ENCODE measurements at regions not wholly inside any gene's neighbourhood (a gene's known extent, or its start where the extent isn't known, plus 50 kb on each side); places are given as distances from the start of the nearest gene placed in this dataset.

DNA sequence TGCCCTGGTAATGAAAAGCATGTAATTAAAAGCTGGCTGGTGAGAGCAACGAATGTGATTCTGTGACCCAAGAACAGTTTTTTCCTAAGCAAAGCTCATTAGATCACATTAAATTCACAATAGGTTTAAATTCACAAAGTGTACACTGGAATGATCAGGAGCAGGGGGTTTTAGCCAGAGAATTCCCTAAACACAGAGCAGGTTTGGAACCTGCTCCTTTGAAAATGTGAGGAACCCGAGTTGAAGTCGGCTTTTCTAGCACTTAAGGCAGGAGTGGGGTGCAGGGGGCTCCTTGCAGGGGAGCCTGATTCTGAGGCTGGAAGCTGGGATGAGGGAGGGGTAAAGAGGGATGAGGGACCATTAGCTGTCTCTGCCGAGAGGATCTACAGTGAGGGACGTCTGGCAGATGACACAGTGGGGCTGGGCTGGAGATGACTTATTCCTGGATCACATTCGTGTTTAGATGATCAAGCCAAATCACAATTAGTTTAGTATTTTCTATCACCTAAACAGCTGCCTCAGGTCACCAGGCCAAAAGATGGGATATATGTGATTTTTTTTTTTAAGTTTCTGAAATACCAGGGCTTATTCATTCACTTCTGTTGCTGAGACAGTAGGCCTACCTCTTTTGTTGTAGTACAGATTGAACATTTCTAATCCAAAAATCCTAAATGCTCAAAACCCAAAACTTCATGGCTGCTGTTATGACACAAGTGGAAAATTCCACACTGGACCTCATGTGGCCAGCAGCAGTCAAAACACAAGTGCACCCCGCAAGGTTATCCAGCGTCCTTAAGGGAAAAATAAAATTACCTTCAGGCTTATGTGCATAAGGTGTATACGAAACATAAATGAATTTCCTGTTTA, 93.1 kb upstream of the HIVEP1 start:
- TF ChIP-seq, protein P1, sequence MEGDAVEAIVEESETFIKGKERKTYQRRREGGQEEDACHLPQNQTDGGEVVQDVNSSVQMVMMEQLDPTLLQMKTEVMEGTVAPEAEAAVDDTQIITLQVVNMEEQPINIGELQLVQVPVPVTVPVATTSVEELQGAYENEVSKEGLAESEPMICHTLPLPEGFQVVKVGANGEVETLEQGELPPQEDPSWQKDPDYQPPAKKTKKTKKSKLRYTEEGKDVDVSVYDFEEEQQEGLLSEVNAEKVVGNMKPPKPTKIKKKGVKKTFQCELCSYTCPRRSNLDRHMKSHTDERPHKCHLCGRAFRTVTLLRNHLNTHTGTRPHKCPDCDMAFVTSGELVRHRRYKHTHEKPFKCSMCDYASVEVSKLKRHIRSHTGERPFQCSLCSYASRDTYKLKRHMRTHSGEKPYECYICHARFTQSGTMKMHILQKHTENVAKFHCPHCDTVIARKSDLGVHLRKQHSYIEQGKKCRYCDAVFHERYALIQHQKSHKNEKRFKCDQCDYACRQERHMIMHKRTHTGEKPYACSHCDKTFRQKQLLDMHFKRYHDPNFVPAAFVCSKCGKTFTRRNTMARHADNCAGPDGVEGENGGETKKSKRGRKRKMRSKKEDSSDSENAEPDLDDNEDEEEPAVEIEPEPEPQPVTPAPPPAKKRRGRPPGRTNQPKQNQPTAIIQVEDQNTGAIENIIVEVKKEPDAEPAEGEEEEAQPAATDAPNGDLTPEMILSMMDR (IDR thresholded peaks at IDR 0.05), result no peak
- no peaks in the 10 kb centered on the region for H3K27me3 ChIP-seq
- H3K27ac ChIP-seq, result peak overlapping the region; percentile 51
- intact Hi-C loops (cut with DNase I), result loop anchor here (10.0 kb wide), 1 partner anchor 214 kb away; no protein-coding TSS in a partner anchor
- H3K9ac ChIP-seq (ENCODE audit: low read depth in 2 of 2, low read length in 2 of 2), result no peak overlapping the region
- peaks cover 4% of the 10 kb centered on the region for H3K4me1 ChIP-seq
- DNase-seq, result no peak
- H3K9me3 ChIP-seq, result no peaks in the 10 kb centered on the region
- no peaks in the 10 kb centered on the region for H3K36me3 ChIP-seq
- no peak overlapping the region for H3K4me3 ChIP-seq

DNA sequence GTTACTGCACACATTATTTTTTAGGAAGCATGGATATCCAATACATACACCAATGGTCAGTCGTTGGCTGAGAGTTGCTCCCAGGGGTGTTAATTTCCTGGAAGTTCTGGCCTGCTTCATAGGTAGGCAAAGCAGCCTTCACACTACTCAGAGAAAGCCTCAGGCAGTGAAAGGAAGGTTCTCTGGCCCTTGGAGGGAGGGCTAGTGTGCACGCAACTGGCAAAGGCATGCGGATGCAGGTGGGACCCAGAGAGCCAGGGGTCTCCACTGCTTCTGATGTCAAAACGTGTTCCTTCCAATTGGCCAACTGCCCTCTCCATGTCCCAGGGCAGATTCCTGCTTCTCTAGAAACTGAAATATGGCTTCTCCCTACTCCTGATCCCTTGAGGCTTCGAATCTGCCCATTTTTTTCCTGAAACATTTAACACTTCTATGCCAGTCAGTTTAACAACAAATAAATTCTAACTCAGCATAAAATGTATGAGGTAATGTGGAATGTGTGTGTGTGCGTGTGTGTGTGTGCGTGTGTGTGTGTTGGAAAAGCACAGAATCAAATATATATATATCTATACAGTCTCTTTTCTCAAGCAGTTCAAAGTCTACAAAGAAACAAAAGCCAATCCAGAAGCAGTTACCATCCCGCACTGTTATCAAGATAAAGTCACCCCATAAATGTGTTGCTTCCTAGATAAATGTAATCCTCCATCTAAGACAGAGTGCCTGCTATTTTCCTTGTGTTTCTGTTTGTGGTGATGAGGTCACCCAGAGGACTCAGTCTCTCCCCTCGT, 94.0 kb upstream of the HIVEP1 start:
- Histone ChIP-seq H3K4me1 (peaks cover 4% of the 10 kb centered on the region), H3K9ac (ENCODE audit: low read depth in 2 of 2, low read length in 2 of 2) (no peak overlapping the region), H3K27me3 (no peaks in the 10 kb centered on the region), H3K9me3 (no peaks in the 10 kb centered on the region), H3K36me3 (no peaks in the 10 kb centered on the region), H3K27ac (peak overlapping the region; percentile 51), H3K4me3 (no peak overlapping the region)
- DNase-seq, result peak; percentile 45
- TF ChIP-seq, protein P1 (IDR thresholded peaks at IDR 0.05), result no peak
- intact Hi-C loops (cut with DNase I), result loop anchor here (10.0 kb wide), 1 partner anchor 213 kb away; no protein-coding TSS in a partner anchor

DNA sequence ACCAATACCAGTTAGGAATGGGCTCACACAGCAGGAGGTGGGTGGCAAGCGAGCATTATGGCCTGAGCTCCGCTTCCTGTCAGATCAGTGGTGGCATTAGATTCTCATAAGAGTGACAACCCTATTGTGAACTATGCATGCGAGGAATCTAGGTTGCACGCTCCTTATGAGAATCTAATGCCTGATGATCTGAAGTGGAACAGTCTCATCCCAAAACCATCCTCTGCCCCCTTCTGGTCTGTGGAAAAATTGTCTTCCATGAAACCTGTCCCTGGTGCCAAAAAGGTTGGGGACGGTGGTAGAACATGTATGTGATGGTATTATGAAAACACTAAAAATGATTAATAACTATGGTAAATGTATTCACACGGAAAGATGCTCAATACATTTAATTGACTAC, 99.7 kb upstream of the HIVEP1 start:
- Histone ChIP-seq H3K27ac (no peak overlapping the region), H3K9me3 (no peaks in the 10 kb centered on the region), H3K4me3 (no peak overlapping the region), H3K9ac (ENCODE audit: low read depth in 2 of 2, low read length in 2 of 2) (no peak overlapping the region), H3K27me3 (no peaks in the 10 kb centered on the region), H3K36me3 (no peaks in the 10 kb centered on the region), H3K4me1 (no peaks in the 10 kb centered on the region)
- TF ChIP-seq, protein P1 (IDR thresholded peaks at IDR 0.05), result no peak
- DNase-seq, result no peak
- intact Hi-C loops (cut with DNase I), result loop anchor here (10.0 kb wide), 1 partner anchor 208 kb away; no protein-coding TSS in a partner anchor

DNA sequence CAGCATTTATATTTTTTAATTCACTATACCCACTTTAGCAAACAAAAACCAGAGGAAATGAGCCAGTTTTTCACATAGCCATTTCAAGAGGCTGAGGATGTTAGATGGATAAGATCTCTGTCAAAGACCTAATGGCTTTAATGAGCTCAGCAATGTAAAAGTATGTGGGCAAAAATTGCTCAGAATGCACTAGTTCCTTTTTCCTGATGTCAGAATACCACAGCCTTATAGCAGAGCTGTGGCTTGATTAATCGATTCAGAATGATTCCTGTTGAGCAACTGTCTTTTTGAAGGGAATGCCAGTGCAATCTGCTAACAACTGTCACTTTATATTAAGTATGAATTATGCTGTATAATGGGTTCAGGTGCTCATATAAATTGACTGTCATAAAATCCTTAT, 100.6 kb upstream of the HIVEP1 start:
- no peaks in the 10 kb centered on the region for H3K27me3 ChIP-seq
- H3K27ac ChIP-seq, result no peak overlapping the region
- H3K9ac ChIP-seq (ENCODE audit: low read depth in 2 of 2, low read length in 2 of 2), result no peak overlapping the region
- TF ChIP-seq, protein P1 (IDR thresholded peaks at IDR 0.05), result no peak
- no peaks in the 10 kb centered on the region for H3K9me3 ChIP-seq
- H3K4me3 ChIP-seq, result no peak overlapping the region
- no peaks in the 10 kb centered on the region for H3K36me3 ChIP-seq
- H3K4me1 ChIP-seq, result no peaks in the 10 kb centered on the region
- no peak for DNase-seq
- intact Hi-C loops (cut with DNase I), result loop anchor here (10.0 kb wide), 1 partner anchor 207 kb away; no protein-coding TSS in a partner anchor

DNA sequence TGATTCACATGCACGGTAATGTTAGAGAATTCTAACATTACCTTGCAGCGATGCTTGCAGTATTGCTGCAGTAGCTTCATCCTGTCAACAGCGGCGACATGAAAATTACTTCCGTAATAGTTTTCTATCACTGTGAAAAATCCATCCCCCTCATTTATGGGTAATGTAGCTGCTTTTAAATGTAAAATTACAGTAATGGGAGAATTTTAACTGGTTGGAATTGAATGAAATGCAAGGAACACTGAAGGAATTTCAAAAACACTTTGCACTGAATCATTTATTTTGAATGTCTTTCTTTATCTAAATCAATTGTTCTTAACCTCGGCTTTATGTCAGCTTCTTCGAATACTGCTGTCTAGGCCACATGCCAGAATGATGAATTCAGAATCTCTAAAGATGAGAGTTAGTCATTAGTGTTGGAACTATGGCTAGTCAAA, 102.4 kb upstream of the HIVEP1 start:
- no peak overlapping the region for H3K4me3 ChIP-seq
- H3K36me3 ChIP-seq, result no peaks in the 10 kb centered on the region
- H3K4me1 ChIP-seq, result no peaks in the 10 kb centered on the region
- no peak overlapping the region for H3K9ac ChIP-seq (ENCODE audit: low read depth in 2 of 2, low read length in 2 of 2)
- no peak for DNase-seq
- intact Hi-C loops (cut with DNase I), result loop anchor here (10.0 kb wide), 1 partner anchor 205 kb away; no protein-coding TSS in a partner anchor
- TF ChIP-seq, protein P1 (IDR thresholded peaks at IDR 0.05), result no peak
- no peaks in the 10 kb centered on the region for H3K9me3 ChIP-seq
- H3K27me3 ChIP-seq, result no peaks in the 10 kb centered on the region
- no peak overlapping the region for H3K27ac ChIP-seq
